GM10266 (cell line): ENCODE measurements at regions not wholly inside any gene's neighbourhood (a gene's known extent, or its start where the extent isn't known, plus 50 kb on each side); places are given as distances from the start of the nearest gene placed in this dataset.
"Not testable (repeated sequence)": the region's sequence is repeated elsewhere in the genome, so short reads cannot be mapped to it uniquely, and the experiment has no call there.

Experiments
- DNase-seq: peaks from one replicate; pipeline ENCODE4 v3.0.0; 2012; ENCODE audit errors: extremely low spot score
- TF ChIP-seq, protein P1 (sequence below): IDR thresholded peaks from 2 replicates; pipeline ENCODE4 v1.5.1; 2012; ENCODE audit warnings: mild to moderate bottlenecking, low read depth; ENCODE audit not compliant: control insufficient read depth, insufficient read depth; ENCODE audit errors: missing control alignments

DNA sequence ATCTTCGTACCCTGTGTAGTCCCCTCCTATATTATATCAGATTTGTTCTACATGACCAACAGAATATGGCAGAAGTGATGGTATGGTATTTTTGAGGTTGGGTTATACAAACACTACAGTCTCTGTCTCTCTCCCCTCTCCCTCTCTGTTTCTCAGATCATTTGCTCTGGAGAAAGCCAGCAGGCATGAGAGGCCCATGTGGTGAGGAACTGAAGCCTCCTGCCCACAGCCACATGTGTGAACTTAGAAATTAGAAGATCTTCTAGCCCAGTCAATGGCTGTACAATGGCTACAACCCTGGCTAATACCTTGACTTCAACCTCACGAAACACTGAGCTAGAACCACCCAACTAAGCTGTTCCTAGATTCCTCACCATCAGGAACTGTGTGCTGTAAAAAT lies 250.6 kb downstream of the SMAD2 start:
- peak; percentile 51 for DNase-seq
- TF ChIP-seq, protein P1, sequence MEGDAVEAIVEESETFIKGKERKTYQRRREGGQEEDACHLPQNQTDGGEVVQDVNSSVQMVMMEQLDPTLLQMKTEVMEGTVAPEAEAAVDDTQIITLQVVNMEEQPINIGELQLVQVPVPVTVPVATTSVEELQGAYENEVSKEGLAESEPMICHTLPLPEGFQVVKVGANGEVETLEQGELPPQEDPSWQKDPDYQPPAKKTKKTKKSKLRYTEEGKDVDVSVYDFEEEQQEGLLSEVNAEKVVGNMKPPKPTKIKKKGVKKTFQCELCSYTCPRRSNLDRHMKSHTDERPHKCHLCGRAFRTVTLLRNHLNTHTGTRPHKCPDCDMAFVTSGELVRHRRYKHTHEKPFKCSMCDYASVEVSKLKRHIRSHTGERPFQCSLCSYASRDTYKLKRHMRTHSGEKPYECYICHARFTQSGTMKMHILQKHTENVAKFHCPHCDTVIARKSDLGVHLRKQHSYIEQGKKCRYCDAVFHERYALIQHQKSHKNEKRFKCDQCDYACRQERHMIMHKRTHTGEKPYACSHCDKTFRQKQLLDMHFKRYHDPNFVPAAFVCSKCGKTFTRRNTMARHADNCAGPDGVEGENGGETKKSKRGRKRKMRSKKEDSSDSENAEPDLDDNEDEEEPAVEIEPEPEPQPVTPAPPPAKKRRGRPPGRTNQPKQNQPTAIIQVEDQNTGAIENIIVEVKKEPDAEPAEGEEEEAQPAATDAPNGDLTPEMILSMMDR: no peak

DNA sequence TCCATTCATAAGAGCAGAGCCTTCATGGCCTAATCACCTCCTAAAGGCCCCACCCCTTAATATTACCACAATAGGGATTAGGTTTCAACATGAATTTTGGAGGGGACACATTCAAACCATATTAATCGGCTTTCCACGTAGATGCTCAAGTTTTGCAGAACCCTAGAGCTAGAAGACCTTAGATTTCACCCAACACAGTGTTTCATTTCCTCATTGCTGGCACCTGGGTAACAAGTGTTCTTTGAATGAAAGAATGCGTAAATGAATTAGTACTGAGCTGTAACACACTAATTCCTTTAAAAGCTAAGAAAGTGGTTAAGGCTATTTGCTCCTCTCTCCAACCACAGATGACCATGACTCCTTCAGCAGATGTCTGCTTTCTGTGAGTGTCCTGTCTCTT lies 252.5 kb downstream of the SMAD2 start:
- TF ChIP-seq, protein P1: no peak
- DNase-seq: no peak

DNA sequence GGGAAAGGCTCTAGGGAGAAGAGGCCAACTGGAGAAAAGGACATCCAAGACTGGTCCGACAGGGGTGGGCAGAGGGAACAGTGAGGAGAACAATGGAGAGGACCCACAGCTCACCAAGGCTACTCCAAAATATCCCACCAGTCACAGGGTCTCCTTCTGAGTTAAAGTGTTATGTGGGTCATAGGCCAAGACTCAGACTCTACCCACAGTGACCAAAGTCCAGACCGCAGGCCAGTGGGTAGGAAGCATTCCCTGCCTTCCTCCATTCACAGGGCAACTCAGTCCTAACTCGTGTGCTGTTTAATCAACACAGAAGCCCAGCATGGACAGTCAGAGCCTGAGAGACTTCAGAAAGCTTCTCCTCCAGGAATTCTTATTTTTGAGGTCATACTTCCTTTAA lies 260.6 kb downstream of the SMAD2 start:
- DNase-seq: no peak
- TF ChIP-seq, protein P1: no peak

- DNase-seq: no peak
Observed at GRCh38 chr18:47658498-47658897, 272.0 kb downstream of the SMAD2 start.

DNA sequence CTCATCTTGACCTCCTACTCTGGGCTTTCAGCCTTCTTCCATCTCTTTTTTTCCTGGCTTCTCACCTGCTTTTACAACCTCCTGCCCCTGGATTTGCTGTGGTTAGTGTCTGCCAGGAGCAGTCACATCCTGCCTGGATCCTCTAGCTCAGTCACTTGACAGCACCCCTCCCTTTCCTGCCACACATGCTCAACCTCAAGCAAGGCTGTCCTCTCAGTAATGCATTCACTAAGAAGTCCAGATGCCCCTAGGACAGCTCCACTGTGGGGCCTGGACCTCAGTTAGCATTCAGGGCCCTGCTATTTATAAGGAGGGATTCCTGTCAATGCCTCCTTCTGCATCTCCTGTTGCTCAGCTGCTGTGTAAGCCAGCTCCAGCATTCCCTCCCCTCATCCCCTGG lies 275.5 kb downstream of the SMAD2 start:
- DNase-seq: no peak

More at GRCh38 chr18:47658498-47658897, 272.0 kb downstream of the SMAD2 start:
- TF ChIP-seq, protein P1: no peak

DNA sequence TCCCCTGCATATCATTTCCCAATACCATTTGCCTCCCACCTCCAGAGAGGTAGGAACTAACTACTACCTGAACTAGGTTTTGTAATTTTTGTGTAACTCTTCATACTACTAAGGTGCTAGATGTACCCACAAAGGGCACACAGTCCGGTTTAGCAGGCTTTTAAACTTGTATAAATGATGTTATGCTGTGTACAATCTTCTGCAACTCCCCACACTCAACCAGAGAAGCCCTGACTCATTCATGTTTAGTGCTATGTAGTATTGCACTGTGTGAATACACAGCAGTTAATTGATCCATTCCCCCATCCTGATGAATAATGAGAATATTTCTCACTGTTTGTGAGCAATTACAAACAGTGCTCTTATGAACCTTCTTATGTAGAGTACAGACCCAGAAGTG lies 285.6 kb downstream of the SMAD2 start:
- TF ChIP-seq, protein P1: no peak
- no peak for DNase-seq

More for the DNA sequence above, 275.5 kb downstream of the SMAD2 start:
- TF ChIP-seq, protein P1: no peak

- not testable (repeated sequence) for DNase-seq
Observed at GRCh38 chr18:47637551-47637950, 292.9 kb downstream of the SMAD2 start.

DNA sequence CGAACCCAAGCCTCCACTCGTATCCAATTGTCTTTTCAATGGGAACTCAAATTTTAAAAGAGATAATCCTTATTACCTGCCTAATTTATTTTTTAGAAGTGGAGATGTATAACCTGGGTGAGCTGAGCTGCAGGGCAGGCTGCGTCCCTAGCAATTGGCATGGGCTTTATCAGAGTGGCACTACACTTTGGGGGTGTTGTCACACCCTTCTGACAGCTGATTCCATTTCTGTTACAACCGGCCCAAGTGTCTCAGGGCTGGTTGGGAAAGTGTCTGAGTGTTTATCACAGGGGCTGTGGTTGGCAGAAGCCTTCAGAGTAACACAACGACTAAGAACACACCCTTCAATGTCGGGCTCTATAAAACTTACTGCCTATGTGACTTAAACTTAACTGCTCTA lies 295.0 kb downstream of the SMAD2 start:
- TF ChIP-seq, protein P1: no peak
- no peak for DNase-seq
